ENCODE measurements at regions not wholly inside any gene's neighbourhood (a gene's known extent, or its start where the extent isn't known, plus 50 kb on each side); places are given as distances from the start of the nearest gene placed in this dataset.

- Mint-ChIP-seq H3K27me3 (ENCODE audit: insufficient read depth, unreplicated experiment) (peaks cover 3% of the 10 kb centered on the region), H3K9me3 (ENCODE audit: unreplicated experiment) (no peaks in the 10 kb centered on the region), H3K27ac (ENCODE audit: unreplicated experiment) (no peak overlapping the region), H3K36me3 (ENCODE audit: insufficient read depth, unreplicated experiment) (no peaks in the 10 kb centered on the region), H3K4me3 (ENCODE audit: unreplicated experiment) (no peak overlapping the region), H3K4me1 (ENCODE audit: low read depth, unreplicated experiment) (no peaks in the 10 kb centered on the region)
- Histone ChIP-seq H3K4me3 (ENCODE audit: low read depth, low read length) (no peak overlapping the region), H3K4me1 (no peaks in the 10 kb centered on the region), H3K9me3 (no peaks in the 10 kb centered on the region; the same call in 1 of the 2 replicates), H3K36me3 (ENCODE audit: control insufficient read depth, insufficient read depth, low read length) (no peaks in the 10 kb centered on the region), H3K27me3 (replicated peaks; ENCODE audit: control insufficient read depth, insufficient read depth, low read length) (no peaks in the 10 kb centered on the region)
- BruUV-seq (replicated peaks): no TSS peak
- TF ChIP-seq, protein P1, sequence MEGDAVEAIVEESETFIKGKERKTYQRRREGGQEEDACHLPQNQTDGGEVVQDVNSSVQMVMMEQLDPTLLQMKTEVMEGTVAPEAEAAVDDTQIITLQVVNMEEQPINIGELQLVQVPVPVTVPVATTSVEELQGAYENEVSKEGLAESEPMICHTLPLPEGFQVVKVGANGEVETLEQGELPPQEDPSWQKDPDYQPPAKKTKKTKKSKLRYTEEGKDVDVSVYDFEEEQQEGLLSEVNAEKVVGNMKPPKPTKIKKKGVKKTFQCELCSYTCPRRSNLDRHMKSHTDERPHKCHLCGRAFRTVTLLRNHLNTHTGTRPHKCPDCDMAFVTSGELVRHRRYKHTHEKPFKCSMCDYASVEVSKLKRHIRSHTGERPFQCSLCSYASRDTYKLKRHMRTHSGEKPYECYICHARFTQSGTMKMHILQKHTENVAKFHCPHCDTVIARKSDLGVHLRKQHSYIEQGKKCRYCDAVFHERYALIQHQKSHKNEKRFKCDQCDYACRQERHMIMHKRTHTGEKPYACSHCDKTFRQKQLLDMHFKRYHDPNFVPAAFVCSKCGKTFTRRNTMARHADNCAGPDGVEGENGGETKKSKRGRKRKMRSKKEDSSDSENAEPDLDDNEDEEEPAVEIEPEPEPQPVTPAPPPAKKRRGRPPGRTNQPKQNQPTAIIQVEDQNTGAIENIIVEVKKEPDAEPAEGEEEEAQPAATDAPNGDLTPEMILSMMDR (IDR thresholded peaks at IDR 0.05; ENCODE audit: insufficient read depth in 1 of 2, low read depth in 1 of 2, low read length in 1 of 2, severe bottlenecking in 1 of 2, unreplicated experiment in 1 of 2): no peak
- POLR2A ChIA-PET: no interaction called here
- CTCF ChIA-PET: no interaction called here
- no peak for DNase-seq
- intact Hi-C loops (cut with micrococcal nuclease; ENCODE audit: unreplicated experiment): loop anchor here (5.0 to 10.0 kb wide), 2 partner anchors 298 to 359 kb away; no protein-coding TSS in a partner anchor
Measured at GRCh38 chr11:90646706-90647105, 423.9 kb upstream of the CHORDC1 start.

GRCh38 chr11:90646266-90646665, 423.4 kb upstream of the CHORDC1 start:
- H3K27ac Mint-ChIP-seq (ENCODE audit: unreplicated experiment): no peak overlapping the region
- DNase-seq: no peak
- H3K36me3 ChIP-seq (ENCODE audit: control insufficient read depth, insufficient read depth, low read length): no peaks in the 10 kb centered on the region
- H3K27me3 Mint-ChIP-seq (ENCODE audit: insufficient read depth, unreplicated experiment): peaks cover 3% of the 10 kb centered on the region
- POLR2A ChIA-PET: no interaction called here
- TF ChIP-seq, protein P1 (IDR thresholded peaks at IDR 0.05; ENCODE audit: insufficient read depth in 1 of 2, low read depth in 1 of 2, low read length in 1 of 2, severe bottlenecking in 1 of 2, unreplicated experiment in 1 of 2): no peak
- no peaks in the 10 kb centered on the region for H3K4me1 ChIP-seq
- no TSS peak for BruUV-seq (replicated peaks)
- no peaks in the 10 kb centered on the region for H3K4me1 Mint-ChIP-seq (ENCODE audit: low read depth, unreplicated experiment)
- no peak overlapping the region for H3K4me3 Mint-ChIP-seq (ENCODE audit: unreplicated experiment)
- no peaks in the 10 kb centered on the region for H3K9me3 Mint-ChIP-seq (ENCODE audit: unreplicated experiment)
- intact Hi-C loops (cut with micrococcal nuclease; ENCODE audit: unreplicated experiment): loop anchor here (5.0 to 10.0 kb wide), 2 partner anchors 299 to 359 kb away; no protein-coding TSS in a partner anchor
- H3K36me3 Mint-ChIP-seq (ENCODE audit: insufficient read depth, unreplicated experiment): no peaks in the 10 kb centered on the region
- CTCF ChIA-PET: no interaction called here
- H3K27me3 ChIP-seq (replicated peaks; ENCODE audit: control insufficient read depth, insufficient read depth, low read length): no peaks in the 10 kb centered on the region
- no peak overlapping the region for H3K4me3 ChIP-seq (ENCODE audit: low read depth, low read length)
- no peaks in the 10 kb centered on the region; the same call in 1 of the 2 replicates for H3K9me3 ChIP-seq

- no peak overlapping the region for H3K4me3 ChIP-seq (ENCODE audit: low read depth, low read length)
- no peak for DNase-seq
- BruUV-seq (replicated peaks): no TSS peak
- H3K9me3 ChIP-seq: no peaks in the 10 kb centered on the region
- Mint-ChIP-seq H3K27ac (ENCODE audit: unreplicated experiment) (no peak overlapping the region), H3K4me1 (ENCODE audit: low read depth, unreplicated experiment) (no peaks in the 10 kb centered on the region), H3K36me3 (ENCODE audit: insufficient read depth, unreplicated experiment) (no peaks in the 10 kb centered on the region), H3K4me3 (ENCODE audit: unreplicated experiment) (no peak overlapping the region), H3K9me3 (ENCODE audit: unreplicated experiment) (peaks cover 13% of the 10 kb centered on the region), H3K27me3 (ENCODE audit: insufficient read depth, unreplicated experiment) (no peaks in the 10 kb centered on the region)
- no peaks in the 10 kb centered on the region for H3K4me1 ChIP-seq
- ChIA-PET CTCF (interaction anchor here (0.6 kb wide), 2 partner anchors 87 to 291 kb away, joined by 3 to 4 read pairs; no protein-coding TSS in a partner anchor), POLR2A (no interaction called here)
- TF ChIP-seq, protein P1 (IDR thresholded peaks at IDR 0.05; ENCODE audit: insufficient read depth in 1 of 2, low read depth in 1 of 2, low read length in 1 of 2, severe bottlenecking in 1 of 2, unreplicated experiment in 1 of 2): peak; percentile 29 to 75
- no peaks in the 10 kb centered on the region for H3K36me3 ChIP-seq (ENCODE audit: control insufficient read depth, insufficient read depth, low read length)
- H3K27me3 ChIP-seq (replicated peaks; ENCODE audit: control insufficient read depth, insufficient read depth, low read length): no peaks in the 10 kb centered on the region
- intact Hi-C loops (cut with micrococcal nuclease; ENCODE audit: unreplicated experiment): loop anchor here (10.0 kb wide), 1 partner anchor 605 kb away; no protein-coding TSS in a partner anchor
Measured at GRCh38 chr11:90639461-90639993, 416.7 kb upstream of the CHORDC1 start.

Data from Caco-2 (cell line).